GM23338 (cell line): ENCODE measurements at regions not wholly inside any gene's neighbourhood (a gene's known extent, or its start where the extent isn't known, plus 50 kb on each side); places are given as distances from the start of the nearest gene placed in this dataset.

Experiments used
- ATAC-seq: fragments of 200-7000 bp; cut with Tn5 transposase; 3 replicates; pipeline ENCODE4 v1.9.1; 2020
- DNase-seq: peaks from one replicate; pipeline ENCODE4 v3.0.0-alpha.2; 2015; ENCODE audit warnings: low spot score
- H2AFZ ChIP-seq: fragments of 200-600 bp; sonication (generic); 2 replicates; pipeline ENCODE4 v1.8.0; 2016; ENCODE audit warnings: antibody characterized with exemption, mild to moderate bottlenecking, moderate library complexity
- H3F3A ChIP-seq: fragments of 200-600 bp; sonication (generic); replicated peaks from 2 replicates; pipeline ENCODE4 v1.8.0; 2017; ENCODE audit warnings: antibody characterized with exemption, mixed run types, low read depth
- H3K27ac ChIP-seq: fragments of 200-600 bp; sonication (generic); 2 replicates; pipeline ENCODE4 v1.6.1; 2016; ENCODE audit warnings: low read depth
- H3K27me3 ChIP-seq: fragments of 200-600 bp; sonication (generic); 2 replicates; pipeline ENCODE4 v1.8.0; 2016; ENCODE audit warnings: mild to moderate bottlenecking, mixed run types, moderate library complexity; ENCODE audit not compliant: insufficient read depth
- H3K36me3 ChIP-seq: fragments of 200-600 bp; sonication (generic); 2 replicates; pipeline ENCODE4 v1.8.0; 2016; ENCODE audit warnings: mild to moderate bottlenecking; ENCODE audit not compliant: insufficient read depth
- H3K4me1 ChIP-seq: fragments of 200-600 bp; sonication (generic); 2 replicates; pipeline ENCODE4 v1.8.0; 2016; ENCODE audit warnings: mild to moderate bottlenecking, moderate library complexity; ENCODE audit not compliant: insufficient read depth
- H3K4me2 ChIP-seq: fragments of 200-600 bp; sonication (generic); 2 replicates; pipeline ENCODE4 v1.7.1; 2017; ENCODE audit warnings: mixed run types
- H3K4me3 ChIP-seq: fragments of 200-600 bp; sonication (generic); 2 replicates; pipeline ENCODE4 v1.6.1; 2016; ENCODE audit warnings: mixed run types
- H3K79me2 ChIP-seq: fragments of 200-600 bp; sonication (generic); replicated peaks from 2 replicates; pipeline ENCODE4 v1.8.0; 2017; ENCODE audit warnings: mild to moderate bottlenecking; ENCODE audit not compliant: insufficient read depth
- H3K9me2 ChIP-seq: fragments of 200-600 bp; sonication (generic); 2 replicates; pipeline ENCODE4 v1.8.0; 2017; ENCODE audit not compliant: insufficient read depth
- H4K20me1 ChIP-seq: fragments of 200-600 bp; sonication (generic); replicated peaks from 2 replicates; pipeline ENCODE4 v1.8.0; 2017; ENCODE audit warnings: mild to moderate bottlenecking; ENCODE audit not compliant: insufficient read depth
- H3K27ac Mint-ChIP-seq: 2 replicates; pipeline ENCODE4 v1.8.0; 2020; ENCODE audit warnings: inconsistent platforms, mild to moderate bottlenecking, moderate library complexity, mixed read lengths
- H3K27me3 Mint-ChIP-seq: 3 replicates; pipeline ENCODE4 v1.8.0; 2022; ENCODE audit warnings: low read depth, mild to moderate bottlenecking, moderate library complexity, mixed read lengths, inconsistent platforms; ENCODE audit not compliant: insufficient read depth, poor library complexity
- H3K36me3 Mint-ChIP-seq: 3 replicates; pipeline ENCODE4 v1.8.0; 2021; ENCODE audit warnings: low read depth, mild to moderate bottlenecking, inconsistent platforms, moderate library complexity, mixed read lengths
- H3K4me1 Mint-ChIP-seq: 3 replicates; pipeline ENCODE4 v1.8.0; 2020; ENCODE audit warnings: mild to moderate bottlenecking, inconsistent platforms, mixed read lengths
- H3K4me3 Mint-ChIP-seq: 3 replicates; pipeline ENCODE4 v1.8.0; 2021; ENCODE audit warnings: moderate library complexity, mild to moderate bottlenecking, inconsistent platforms, mixed read lengths
- H3K9me3 Mint-ChIP-seq: 3 replicates; pipeline ENCODE4 v1.8.0; 2020; ENCODE audit warnings: moderate library complexity, mild to moderate bottlenecking, inconsistent platforms, mixed read lengths
- CREB1 ChIP-seq: fragments of 250-450 bp; sonication (Bioruptor Pico); IDR thresholded peaks from 2 replicates; pipeline ENCODE4 v1.5.0; 2020; ENCODE audit warnings: low read depth, mild to moderate bottlenecking, moderate library complexity
- CTCF ChIP-seq, 2 experiments: fragments of 200-600 bp in 1 of 2; sonication (generic) in 1 of 2; conservative IDR thresholded peaks; 2 replicates each; pipeline versions ENCODE4 v1.5.1 to v1.6.1; 2016 to 2017; ENCODE audit warnings: antibody characterized with exemption in 2 of 2, low read depth in 2 of 2, mild to moderate bottlenecking in 2 of 2, moderate library complexity in 1 of 2
- EZH2 ChIP-seq: fragments of 200-600 bp; sonication (generic); IDR thresholded peaks from one replicate; pipeline ENCODE4 v1.8.0; 2017; ENCODE audit warnings: antibody characterized with exemption, mild to moderate bottlenecking, low read depth; ENCODE audit not compliant: unreplicated experiment
- EZH2phosphoT487 ChIP-seq: fragments of 200-600 bp; sonication (generic); IDR thresholded peaks from one replicate; pipeline ENCODE4 v1.8.1; 2018; ENCODE audit warnings: antibody characterized with exemption; ENCODE audit not compliant: unreplicated experiment
- JUNB ChIP-seq: IDR thresholded peaks from one replicate; pipeline ENCODE4 v1.6.1; 2016; ENCODE audit warnings: antibody characterized with exemption; ENCODE audit not compliant: unreplicated experiment
- NANOG ChIP-seq: IDR thresholded peaks from 2 replicates; pipeline ENCODE4 v1.6.1; 2016; ENCODE audit warnings: antibody characterized with exemption, borderline replicate concordance
- POLR2AphosphoS5 ChIP-seq: IDR thresholded peaks from 2 replicates; pipeline ENCODE4 v1.6.1; 2016; ENCODE audit warnings: antibody characterized with exemption, low read depth
- REST ChIP-seq: IDR thresholded peaks from one replicate; pipeline ENCODE4 v1.6.1; 2018; ENCODE audit warnings: antibody characterized with exemption; ENCODE audit not compliant: unreplicated experiment
- STAT1 ChIP-seq: IDR thresholded peaks from one replicate; pipeline ENCODE4 v1.6.1; 2016; ENCODE audit warnings: antibody characterized with exemption; ENCODE audit not compliant: unreplicated experiment
- ZNF114 ChIP-seq: fragments of 250-450 bp; sonication (Bioruptor Pico); IDR thresholded peaks from 2 replicates; pipeline ENCODE4 v1.5.0; 2020; ENCODE audit warnings: mild to moderate bottlenecking, moderate library complexity
- ZNF331 ChIP-seq: fragments of 250-450 bp; sonication (Bioruptor Pico); IDR thresholded peaks from 2 replicates; pipeline ENCODE4 v1.5.0; 2020; ENCODE audit warnings: low read depth, mild to moderate bottlenecking, moderate library complexity
- TF ChIP-seq, protein P1 (sequence below): IDR thresholded peaks from 2 replicates; pipeline ENCODE4 v1.6.1; 2016; ENCODE audit warnings: antibody characterized with exemption

GRCh38 chr13:24081387-24081786 lies 79.1 kb upstream of the SPATA13 start:
- H3K4me2 ChIP-seq: no peak overlapping the region
- Mint-ChIP-seq H3K4me3 (no peak overlapping the region), H3K4me1 (peaks cover 39% of the 10 kb centered on the region), H3K27me3 (peaks cover 6% of the 10 kb centered on the region), H3K9me3 (no peaks in the 10 kb centered on the region), H3K27ac (no peak overlapping the region), H3K36me3 (no peaks in the 10 kb centered on the region)
- H3K4me3 ChIP-seq: no peak overlapping the region
- TF ChIP-seq REST (no peak), EZH2 (no peak)
- H4K20me1 ChIP-seq: no peaks in the 10 kb centered on the region
- no peaks in the 10 kb centered on the region for H3K36me3 ChIP-seq
- H3K27me3 ChIP-seq: no peaks in the 10 kb centered on the region
- no peak overlapping the region for H2AFZ ChIP-seq
- H3F3A ChIP-seq: 0 out of 2 replicates have a peak, but pooled peaks cover 6% of the 10 kb centered on the region
- no peaks in the 10 kb centered on the region for H3K79me2 ChIP-seq
- ATAC-seq: no peak
- no peak overlapping the region for H3K27ac ChIP-seq
- no peak for DNase-seq
- H3K4me1 ChIP-seq: peaks cover 25% of the 10 kb centered on the region
- peaks cover 11% of the 10 kb centered on the region; the same call in 1 of the 2 replicates for H3K9me2 ChIP-seq

- Histone ChIP-seq H3K9me2 (0 out of 2 replicates have a peak, but pooled peaks cover 6% of the 10 kb centered on the region), H3K4me1 (peaks cover 16% of the 10 kb centered on the region), H3K27ac (no peak overlapping the region), H3K79me2 (no peaks in the 10 kb centered on the region), H3K4me3 (no peak overlapping the region), H3K27me3 (no peaks in the 10 kb centered on the region), H3F3A (0 out of 2 replicates have a peak, but pooled peaks cover 6% of the 10 kb centered on the region), H3K36me3 (no peaks in the 10 kb centered on the region), H2AFZ (peak overlapping the region; percentile 72), H4K20me1 (no peaks in the 10 kb centered on the region), H3K4me2 (no peak overlapping the region)
- no peak overlapping the region for H3K27ac Mint-ChIP-seq
- no peak overlapping the region for H3K4me3 Mint-ChIP-seq
- H3K9me3 Mint-ChIP-seq: no peaks in the 10 kb centered on the region
- peaks cover 33% of the 10 kb centered on the region for H3K4me1 Mint-ChIP-seq
- ATAC-seq (peak; percentile 49), DNase-seq (no peak)
- H3K36me3 Mint-ChIP-seq: no peaks in the 10 kb centered on the region
- H3K27me3 Mint-ChIP-seq: peaks cover 8% of the 10 kb centered on the region
- TF ChIP-seq, protein P1, sequence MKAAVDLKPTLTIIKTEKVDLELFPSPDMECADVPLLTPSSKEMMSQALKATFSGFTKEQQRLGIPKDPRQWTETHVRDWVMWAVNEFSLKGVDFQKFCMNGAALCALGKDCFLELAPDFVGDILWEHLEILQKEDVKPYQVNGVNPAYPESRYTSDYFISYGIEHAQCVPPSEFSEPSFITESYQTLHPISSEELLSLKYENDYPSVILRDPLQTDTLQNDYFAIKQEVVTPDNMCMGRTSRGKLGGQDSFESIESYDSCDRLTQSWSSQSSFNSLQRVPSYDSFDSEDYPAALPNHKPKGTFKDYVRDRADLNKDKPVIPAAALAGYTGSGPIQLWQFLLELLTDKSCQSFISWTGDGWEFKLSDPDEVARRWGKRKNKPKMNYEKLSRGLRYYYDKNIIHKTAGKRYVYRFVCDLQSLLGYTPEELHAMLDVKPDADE: no peak
- TF ChIP-seq ZNF331 (CRISPR knock-in tag) (no peak), JUNB (no peak), REST (no peak), NANOG (no peak), CREB1 (CRISPR knock-in tag) (no peak), EZH2phosphoT487 (no peak), STAT1 (no peak), ZNF114 (CRISPR knock-in tag) (no peak), CTCF (conservative IDR thresholded peaks at IDR 0.05; ENCODE audit: low read depth in 2 of 2) (no peak), POLR2AphosphoS5 (no peak)
Observed at GRCh38 chr13:24083141-24083540, 77.4 kb upstream of the SPATA13 start.
